Thoracic aorta (tissue), 2 donors: ENCODE measurements at regions not wholly inside any gene's neighbourhood (a gene's known extent, or its start where the extent isn't known, plus 50 kb on each side); places are given as distances from the start of the nearest gene placed in this dataset.
"Not testable (repeated sequence)": the region's sequence is repeated elsewhere in the genome, so short reads cannot be mapped to it uniquely, and the experiment has no call there.

Source experiments
- ATAC-seq: fragments of 150-250 bp; one replicate; pipeline ENCODE4 v1.8.0; 2017; ENCODE audit warnings: low read depth; ENCODE audit not compliant: insufficient number of reproducible peaks, low FRiP score
- DNase-seq: peaks from one replicate; pipeline ENCODE4 v3.0.0-alpha.2; 2020; ENCODE audit warnings: low spot score
- H3K27ac ChIP-seq, 2 donors: fragments of 200-600 bp; sonication (generic); 1 replicate in 1 of 2; 2 replicates in 1 of 2; pipeline ENCODE4 v1.5.1; 2016; ENCODE audit warnings: mild to moderate bottlenecking in 2 of 2, moderate library complexity in 2 of 2
- H3K27me3 ChIP-seq: fragments of 200-600 bp; sonication (generic); replicated peaks from 2 replicates; pipeline ENCODE4 v1.6.0; 2016; ENCODE audit warnings: mild to moderate bottlenecking; ENCODE audit not compliant: insufficient read depth
- H3K36me3 ChIP-seq: fragments of 200-600 bp; sonication (generic); one replicate; pipeline ENCODE4 v1.5.1; 2016
- H3K4me1 ChIP-seq, 2 donors: fragments of 200-600 bp; sonication (generic); 1 replicate in 1 of 2; 2 replicates in 1 of 2; pipeline versions ENCODE4 v1.5.1 to v1.6.0; 2016; ENCODE audit warnings: low read depth in 2 of 2, mild to moderate bottlenecking in 1 of 2; ENCODE audit not compliant: control insufficient read depth in 1 of 2
- H3K4me3 ChIP-seq: fragments of 200-600 bp; sonication (generic); 2 replicates; pipeline ENCODE4 v1.5.1; 2016; ENCODE audit warnings: mild to moderate bottlenecking
- H3K9me3 ChIP-seq: fragments of 200-600 bp; sonication (generic); 2 replicates; pipeline ENCODE4 v1.5.1; 2016
- CTCF ChIP-seq: fragments of 200-600 bp; sonication (generic); IDR thresholded peaks from one replicate; pipeline ENCODE4 v1.5.1; 2019; ENCODE audit warnings: antibody characterized with exemption

- DNase-seq, result no peak
- TF ChIP-seq CTCF, result no peak
- Histone ChIP-seq H3K36me3 (no peaks in the 10 kb centered on the region), H3K27ac (no peak overlapping the region), H3K4me1 (peaks cover 3 to 19% of the 10 kb centered on the region in 2 donors), H3K4me3 (no peak overlapping the region), H3K27me3 (no peaks in the 10 kb centered on the region), H3K9me3 (no peaks in the 10 kb centered on the region)
- no peak for ATAC-seq
Observed at GRCh38 chr13:44868397-44868796, 120.9 kb downstream of the NUFIP1 start.

- TF ChIP-seq CTCF, result no peak
- no peaks in the 10 kb centered on the region for H3K27me3 ChIP-seq
- no peak overlapping the region for H3K27ac ChIP-seq
- H3K4me3 ChIP-seq, result no peak overlapping the region
- ATAC-seq (no peak), DNase-seq (no peak)
- peaks cover 0 to 13% of the 10 kb centered on the region in 2 donors for H3K4me1 ChIP-seq
- H3K9me3 ChIP-seq, result no peaks in the 10 kb centered on the region
- no peaks in the 10 kb centered on the region for H3K36me3 ChIP-seq
Observed at GRCh38 chr13:44867825-44868224, 121.4 kb downstream of the NUFIP1 start.

- H3K9me3 ChIP-seq, result no peaks in the 10 kb centered on the region
- no peak for DNase-seq
- no peak for ATAC-seq
- no peaks in the 10 kb centered on the region for H3K27me3 ChIP-seq
- peaks cover 0 to 11% of the 10 kb centered on the region in 2 donors for H3K4me1 ChIP-seq
- no peak overlapping the region for H3K4me3 ChIP-seq
- no peak for TF ChIP-seq CTCF
- no peaks in the 10 kb centered on the region for H3K36me3 ChIP-seq
- no peak overlapping the region for H3K27ac ChIP-seq
Observed at GRCh38 chr13:44866411-44866911, 122.8 kb downstream of the NUFIP1 start.

GRCh38 chr13:44865722-44866410 is 123.4 kb downstream of the NUFIP1 start:
- Histone ChIP-seq H3K9me3 (no peaks in the 10 kb centered on the region), H3K4me3 (no peak overlapping the region), H3K27ac (no peak overlapping the region), H3K4me1 (peaks cover 0 to 11% of the 10 kb centered on the region in 2 donors), H3K27me3 (no peaks in the 10 kb centered on the region), H3K36me3 (no peaks in the 10 kb centered on the region)
- no peak for ATAC-seq
- no peak for TF ChIP-seq CTCF
- no peak for DNase-seq

GRCh38 chr13:44863641-44864040 is 125.6 kb downstream of the NUFIP1 start:
- not testable (repeated sequence) for H3K4me1 ChIP-seq, H3K4me3 ChIP-seq, H3K9me3 ChIP-seq, DNase-seq, H3K27me3 ChIP-seq, H3K36me3 ChIP-seq, H3K27ac ChIP-seq, ATAC-seq

GRCh38 chr13:44860454-44860853 is 128.8 kb downstream of the NUFIP1 start:
- no peaks in the 10 kb centered on the region for H3K27me3 ChIP-seq
- no peaks in the 10 kb centered on the region for H3K36me3 ChIP-seq
- H3K4me3 ChIP-seq, result no peak overlapping the region
- ATAC-seq (no peak), DNase-seq (no peak)
- peaks cover 0 to 8% of the 10 kb centered on the region in 2 donors for H3K4me1 ChIP-seq
- no peaks in the 10 kb centered on the region for H3K9me3 ChIP-seq
- TF ChIP-seq CTCF, result no peak
- no peak overlapping the region for H3K27ac ChIP-seq
